SK-N-SH (cell line): ENCODE measurements at regions not wholly inside any gene's neighbourhood (a gene's known extent, or its start where the extent isn't known, plus 50 kb on each side); places are given as distances from the start of the nearest gene placed in this dataset.

Experiments
- CTCF ChIA-PET: fragments of 300-600, 350-600 bp; formaldehyde crosslinking; extraction: SDS; loops from one replicate; lab custom pipeline; 2021; lab: Yijun Ruan, JAX
- POLR2A ChIA-PET: fragments of 350-600 bp; sonication (Branson Sonifier 250); formaldehyde crosslinking; extraction: SDS; loops from one replicate; lab custom pipeline; 2020; ENCODE audit warnings: antibody characterized with exemption, inconsistent platforms; lab: Yijun Ruan, JAX
- DNase-seq: peaks from one replicate; pipeline ENCODE4 v3.0.0; 2012
- H2AFZ ChIP-seq: fragments of 200-600 bp; sonication (generic); 2 replicates; pipeline ENCODE4 v1.8.1; 2016; ENCODE audit warnings: antibody characterized with exemption, mild to moderate bottlenecking, low read depth
- H3F3A ChIP-seq: fragments of 200-600 bp; sonication (generic); replicated peaks from 2 replicates; pipeline ENCODE3; 2016; ENCODE audit warnings: antibody characterized with exemption, mild to moderate bottlenecking; ENCODE audit not compliant: insufficient read depth
- H3K27ac ChIP-seq, 2 experiments: fragments of 200-500 bp in 1 of 2; fragments of 200-600 bp in 1 of 2; sonication (Bioruptor generic) in 1 of 2; sonication (generic), shearing (Covaris generic) in 1 of 2; 2 replicates each; pipeline versions ENCODE4 v1.5.1 to v1.6.1; 2014 to 2016; ENCODE audit warnings: low read depth in 2 of 2, inconsistent platforms in 1 of 2, low read length in 1 of 2, mild to moderate bottlenecking in 1 of 2, mixed read lengths in 1 of 2
- H3K27me3 ChIP-seq: fragments of 200-600 bp; sonication (generic), shearing (Covaris generic); 2 replicates; pipeline ENCODE4 v1.6.1; 2016; ENCODE audit warnings: mixed run types; ENCODE audit not compliant: insufficient read depth
- H3K36me3 ChIP-seq, 2 experiments: fragments of 200-500 bp in 1 of 2; fragments of 200-600 bp in 1 of 2; sonication (Bioruptor generic) in 1 of 2; sonication (generic) in 1 of 2; replicated peaks in 1 of 2; 2 replicates each; pipeline versions ENCODE3 to v1.5.1; 2014 to 2016; ENCODE audit warnings: low read length in 1 of 2, mild to moderate bottlenecking in 1 of 2; ENCODE audit not compliant: insufficient read depth in 2 of 2, control insufficient read depth in 1 of 2
- H3K4me1 ChIP-seq, 2 experiments: fragments of 200-500 bp in 1 of 2; fragments of 200-600 bp in 1 of 2; sonication (Bioruptor generic) in 1 of 2; sonication (generic), shearing (Covaris generic) in 1 of 2; 2 replicates each; pipeline versions ENCODE4 v1.5.1 to v1.6.1; 2014 to 2016; ENCODE audit warnings: low read depth in 1 of 2, low read length in 1 of 2, mixed run types in 1 of 2; ENCODE audit not compliant: insufficient read depth in 2 of 2, control insufficient read depth in 1 of 2
- H3K4me2 ChIP-seq: fragments of 200-600 bp; sonication (generic), shearing (Covaris generic); 2 replicates; pipeline ENCODE4 v1.6.1; 2017; ENCODE audit warnings: mixed run types
- H3K4me3 ChIP-seq, 2 experiments: fragments of 200-500 bp in 1 of 2; fragments of 200-600 bp in 1 of 2; sonication (Bioruptor generic) in 1 of 2; sonication (generic), shearing (Covaris generic) in 1 of 2; 2 replicates each; pipeline versions ENCODE4 v1.5.1 to v1.8.1; 2014 to 2016; ENCODE audit warnings: low read depth in 2 of 2, inconsistent platforms in 1 of 2, low read length in 1 of 2, mild to moderate bottlenecking in 1 of 2, mixed read lengths in 1 of 2, moderate library complexity in 1 of 2
- H3K79me2 ChIP-seq: fragments of 200-600 bp; sonication (generic); 2 replicates; pipeline ENCODE4 v1.8.1; 2017; ENCODE audit warnings: mild to moderate bottlenecking; ENCODE audit not compliant: insufficient read depth
- H3K9ac ChIP-seq: fragments of 200-600 bp; sonication (generic); 2 replicates; pipeline ENCODE4 v1.6.1; 2017; ENCODE audit warnings: mixed run types
- H3K9me2 ChIP-seq: fragments of 200-600 bp; sonication (generic); 2 replicates; pipeline ENCODE4 v1.6.1; 2017; ENCODE audit warnings: mixed run types
- H3K9me3 ChIP-seq: fragments of 200-600 bp; sonication (generic); 2 replicates; pipeline ENCODE4 v1.6.1; 2017; ENCODE audit warnings: mixed run types, mild to moderate bottlenecking, moderate library complexity
- H4K20me1 ChIP-seq: fragments of 200-600 bp; sonication (generic); 2 replicates; pipeline ENCODE4 v1.6.1; 2017; ENCODE audit warnings: mild to moderate bottlenecking, mixed run types; ENCODE audit not compliant: insufficient read depth
- CHD2 ChIP-seq: fragments of 150-350 bp; IDR thresholded peaks from 2 replicates; pipeline ENCODE4 v1.6.1; 2018; ENCODE audit warnings: low read length; ENCODE audit not compliant: partially characterized antibody
- EP300 ChIP-seq, 2 experiments: IDR thresholded peaks; 2 replicates each; pipeline versions ENCODE4 v1.4.0 to v1.6.1; 2012; ENCODE audit warnings: borderline replicate concordance in 1 of 2, low read depth in 1 of 2, low read length in 1 of 2
- FOSL2 ChIP-seq: IDR thresholded peaks from 2 replicates; pipeline ENCODE4 v1.4.0; 2012; ENCODE audit warnings: low read depth, mild to moderate bottlenecking, moderate library complexity, borderline replicate concordance
- FOXJ3 ChIP-seq: sonication (generic); formaldehyde crosslinking; IDR thresholded peaks from 2 replicates; pipeline ENCODE4 v1.5.1; 2020; ENCODE audit warnings: mild to moderate bottlenecking, missing genetic modification reagents
- FOXM1 ChIP-seq: IDR thresholded peaks from 2 replicates; pipeline ENCODE4 v1.4.0; 2012; ENCODE audit warnings: low read depth, mild to moderate bottlenecking
- GABPA ChIP-seq: IDR thresholded peaks from 2 replicates; pipeline ENCODE4 v1.4.0; 2012; ENCODE audit warnings: low read depth, mild to moderate bottlenecking
- GATA2 ChIP-seq: sonication (generic); formaldehyde crosslinking; IDR thresholded peaks from 2 replicates; pipeline ENCODE4 v1.5.0; 2020; ENCODE audit warnings: mild to moderate bottlenecking, missing genetic modification reagents
- JUND ChIP-seq: IDR thresholded peaks from 2 replicates; pipeline ENCODE4 v1.4.0; 2012
- MAX ChIP-seq: IDR thresholded peaks from 2 replicates; pipeline ENCODE4 v1.4.0; 2012; ENCODE audit warnings: low read depth
- MXI1 ChIP-seq: IDR thresholded peaks from 2 replicates; pipeline ENCODE4 v1.6.1; 2012; ENCODE audit warnings: mild to moderate bottlenecking, low read depth, low read length, improper control_type of control experiment
- NFIC ChIP-seq: IDR thresholded peaks from 2 replicates; pipeline ENCODE4 v1.4.0; 2012; ENCODE audit warnings: borderline replicate concordance
- NRF1 ChIP-seq: IDR thresholded peaks from 2 replicates; pipeline ENCODE4 v1.6.1; 2012; ENCODE audit warnings: low read depth, mild to moderate bottlenecking, low read length
- PBX3 ChIP-seq: IDR thresholded peaks from 2 replicates; pipeline ENCODE4; 2012
- POLR2AphosphoS5 ChIP-seq: IDR thresholded peaks from 2 replicates; pipeline ENCODE4 v1.6.1; 2012; ENCODE audit warnings: low read depth, low read length
- RAD21 ChIP-seq: IDR thresholded peaks from 2 replicates; pipeline ENCODE4 v1.6.1; 2012; ENCODE audit warnings: mild to moderate bottlenecking, low read length
- RCOR1 ChIP-seq: fragments of 150-350 bp; IDR thresholded peaks from 2 replicates; pipeline ENCODE4 v1.6.1; 2017; ENCODE audit warnings: antibody characterized with exemption, low read length
- RXRA ChIP-seq: IDR thresholded peaks from 2 replicates; pipeline ENCODE4 v1.4.0; 2012; ENCODE audit warnings: low read depth, mild to moderate bottlenecking, borderline replicate concordance
- SIN3A ChIP-seq: IDR thresholded peaks from 2 replicates; pipeline ENCODE4 v1.6.1; 2012; ENCODE audit warnings: low read depth, mild to moderate bottlenecking, low read length, moderate library complexity, borderline replicate concordance
- TAF1 ChIP-seq: IDR thresholded peaks from 2 replicates; pipeline ENCODE4 v1.6.1; 2012; ENCODE audit warnings: low read depth, mild to moderate bottlenecking, low read length, moderate library complexity, borderline replicate concordance
- TCF12 ChIP-seq: IDR thresholded peaks from 2 replicates; pipeline ENCODE4 v1.4.0; 2012
- TEAD4 ChIP-seq: IDR thresholded peaks from 2 replicates; pipeline ENCODE4 v1.4.0; 2012; ENCODE audit warnings: mild to moderate bottlenecking, borderline replicate concordance; ENCODE audit not compliant: insufficient read depth
- USF1 ChIP-seq: IDR thresholded peaks from 2 replicates; pipeline ENCODE4 v1.4.0; 2012; ENCODE audit warnings: low read depth, borderline replicate concordance
- YY1 ChIP-seq: IDR thresholded peaks from 2 replicates; pipeline ENCODE4 v1.4.0; 2012; ENCODE audit warnings: low read depth, mild to moderate bottlenecking
- WGBS: methylation state at CpG from one replicate; pipeline ENCODE4 v1.1.6; 2017; ENCODE audit warnings: low lambda C conversion rate; 5-methylcytosine and 5-hydroxymethylcytosine counted together
- TF ChIP-seq, protein P1 (sequence below): fragments of 150-350 bp; IDR thresholded peaks from 2 replicates; pipeline ENCODE4 v1.6.1; 2016; ENCODE audit warnings: mild to moderate bottlenecking, low read depth, low read length

DNA sequence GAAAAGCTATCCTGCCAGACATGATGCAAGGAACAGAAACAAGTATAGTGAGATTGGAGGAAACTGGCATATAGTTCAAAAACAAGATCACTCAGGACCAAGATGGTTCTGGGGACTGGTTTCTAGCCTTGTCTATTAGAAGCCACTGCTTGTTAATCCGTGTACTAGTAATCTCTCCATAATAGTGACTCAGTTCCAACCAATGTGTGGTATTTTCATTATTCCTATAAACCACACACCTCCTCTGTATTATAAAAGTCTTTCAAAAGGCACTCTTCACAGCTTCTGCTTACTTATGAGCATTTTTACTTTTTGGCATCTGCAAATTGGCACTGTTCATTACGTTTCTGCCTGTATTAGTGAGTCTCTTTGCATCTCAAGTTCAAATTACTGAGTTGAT lies 140.3 kb downstream of the SLC6A15 start:
- CTCF ChIA-PET = no interaction called here
- 41% methylated on average over 2 of the region's 2 CpGs for WGBS

GRCh38 chr12:84767079-84767478 lies 145.5 kb downstream of the SLC6A15 start:
- H3K36me3 ChIP-seq = peaks cover 0 to 3% of the 10 kb centered on the region in 2 experiments
- 59% methylated on average over 1 of the region's 1 CpG for WGBS
- peak; percentile 38 for DNase-seq
- H3F3A ChIP-seq = peaks cover 3% of the 10 kb centered on the region
- H4K20me1 ChIP-seq = no peaks in the 10 kb centered on the region
- H3K27ac ChIP-seq = peak overlapping the region in 1 of 2 experiments; percentile 14; a peak in 1 of 4 replicates
- no peaks in the 10 kb centered on the region for H3K9me2 ChIP-seq
- no peak overlapping the region for H3K4me2 ChIP-seq
- TF ChIP-seq EP300 (IDR thresholded peaks at IDR 0.05; ENCODE audit: borderline replicate concordance in 1 of 2, low read depth in 1 of 2, low read length in 1 of 2) (peak; percentile 20 to 63; a peak in 2 of 4 replicates), FOXJ3 (no peak), RCOR1 (peak; percentile 86), PBX3 (peak; percentile 51; the same call in 1 of the 2 replicates), JUND (peak; percentile 37; the same call in 1 of the 2 replicates), CHD2 (peak; percentile 46), NRF1 (no peak), GATA2 (peak; percentile 83), TCF12 (peak; percentile 59)
- ChIA-PET POLR2A (no interaction called here), CTCF (no interaction called here)
- H3K27me3 ChIP-seq = no peaks in the 10 kb centered on the region
- H3K4me3 ChIP-seq = no peak overlapping the region
- no peak overlapping the region for H3K9ac ChIP-seq
- H3K4me1 ChIP-seq = peaks cover 4 to 5% of the 10 kb centered on the region in 2 experiments; a peak in 2 of 4 replicates
- no peaks in the 10 kb centered on the region for H3K79me2 ChIP-seq
- peak overlapping the region; percentile 18; the same call in 1 of the 2 replicates for H2AFZ ChIP-seq
- H3K9me3 ChIP-seq = no peaks in the 10 kb centered on the region

More for the DNA sequence above, 140.3 kb downstream of the SLC6A15 start:
- no peaks in the 10 kb centered on the region for H3K79me2 ChIP-seq
- H3K4me2 ChIP-seq = no peak overlapping the region
- H3K27ac ChIP-seq = no peak overlapping the region
- peak overlapping the region; percentile 9; the same call in 1 of the 2 replicates for H2AFZ ChIP-seq
- TF ChIP-seq USF1 (no peak), MXI1 (no peak), MAX (no peak), RXRA (no peak), TEAD4 (no peak), TAF1 (no peak), FOXM1 (no peak), YY1 (no peak), NRF1 (no peak), FOSL2 (no peak), JUND (no peak), RAD21 (no peak), NFIC (no peak), POLR2AphosphoS5 (no peak), SIN3A (no peak), GABPA (no peak)
- TF ChIP-seq, protein P1, sequence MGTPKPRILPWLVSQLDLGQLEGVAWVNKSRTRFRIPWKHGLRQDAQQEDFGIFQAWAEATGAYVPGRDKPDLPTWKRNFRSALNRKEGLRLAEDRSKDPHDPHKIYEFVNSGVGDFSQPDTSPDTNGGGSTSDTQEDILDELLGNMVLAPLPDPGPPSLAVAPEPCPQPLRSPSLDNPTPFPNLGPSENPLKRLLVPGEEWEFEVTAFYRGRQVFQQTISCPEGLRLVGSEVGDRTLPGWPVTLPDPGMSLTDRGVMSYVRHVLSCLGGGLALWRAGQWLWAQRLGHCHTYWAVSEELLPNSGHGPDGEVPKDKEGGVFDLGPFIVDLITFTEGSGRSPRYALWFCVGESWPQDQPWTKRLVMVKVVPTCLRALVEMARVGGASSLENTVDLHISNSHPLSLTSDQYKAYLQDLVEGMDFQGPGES = no peak
- no peaks in the 10 kb centered on the region for H3K36me3 ChIP-seq
- H3K9ac ChIP-seq = no peak overlapping the region
- H3K9me3 ChIP-seq = no peaks in the 10 kb centered on the region
- no peaks in the 10 kb centered on the region for H3K9me2 ChIP-seq
- H3K4me3 ChIP-seq = no peak overlapping the region
- DNase-seq = no peak
- no peaks in the 10 kb centered on the region for H4K20me1 ChIP-seq
- peaks cover 1 to 2% of the 10 kb centered on the region in 2 experiments; a peak in 1 of 4 replicates for H3K4me1 ChIP-seq
- H3F3A ChIP-seq = no peaks in the 10 kb centered on the region
- H3K27me3 ChIP-seq = no peaks in the 10 kb centered on the region
- POLR2A ChIA-PET = no interaction called here
